ENCODE measurements at regions not wholly inside any gene's neighbourhood (a gene's known extent, or its start where the extent isn't known, plus 50 kb on each side); places are given as distances from the start of the nearest gene placed in this dataset.

GRCh38 chr18:60157810-60158209 is 214.8 kb downstream of the MC4R start:
- TF ChIP-seq EZH2phosphoT487 (IDR thresholded peaks at IDR 0.05; ENCODE audit: low read depth): no peak
- TF ChIP-seq CTCF (IDR thresholded peaks at IDR 0.05; ENCODE audit: low read depth, low read length): no peak
- no peaks in the 10 kb centered on the region for H4K20me1 ChIP-seq (ENCODE audit: insufficient read depth, low read length)

GRCh38 chr18:60153376-60153775 is 219.2 kb downstream of the MC4R start:
- Histone ChIP-seq H3K79me2 (ENCODE audit: low read length) (no peaks in the 10 kb centered on the region), H3K36me3 (replicated peaks; ENCODE audit: low read depth, low read length) (no peaks in the 10 kb centered on the region), H3K27me3 (ENCODE audit: low read depth, low read length) (no peaks in the 10 kb centered on the region), H3K9ac (ENCODE audit: low read length) (no peak overlapping the region), H3K4me1 (ENCODE audit: low read length) (no peaks in the 10 kb centered on the region), H4K20me1 (ENCODE audit: insufficient read depth, low read length) (no peaks in the 10 kb centered on the region), H3K4me3 (ENCODE audit: low read length) (no peak overlapping the region), H2AFZ (ENCODE audit: low read depth, low read length) (no peak overlapping the region), H3K27ac (ENCODE audit: low read length) (no peak overlapping the region), H3K4me2 (ENCODE audit: low read length) (no peak overlapping the region), H3K9me3 (ENCODE audit: insufficient read depth, low read length) (no peaks in the 10 kb centered on the region)
- TF ChIP-seq EZH2phosphoT487 (IDR thresholded peaks at IDR 0.05; ENCODE audit: low read depth): no peak
- no peak for TF ChIP-seq CTCF (IDR thresholded peaks at IDR 0.05; ENCODE audit: low read depth, low read length)

More at GRCh38 chr18:60157810-60158209, 214.8 kb downstream of the MC4R start:
- H3K9ac ChIP-seq (ENCODE audit: low read length): no peak overlapping the region
- H3K79me2 ChIP-seq (ENCODE audit: low read length): no peaks in the 10 kb centered on the region
- no peak overlapping the region for H2AFZ ChIP-seq (ENCODE audit: low read depth, low read length)
- H3K9me3 ChIP-seq (ENCODE audit: insufficient read depth, low read length): no peaks in the 10 kb centered on the region
- H3K4me1 ChIP-seq (ENCODE audit: low read length): peaks cover 8% of the 10 kb centered on the region
- H3K27ac ChIP-seq (ENCODE audit: low read length): no peak overlapping the region
- H3K4me2 ChIP-seq (ENCODE audit: low read length): no peak overlapping the region
- H3K27me3 ChIP-seq (ENCODE audit: low read depth, low read length): no peaks in the 10 kb centered on the region
- H3K36me3 ChIP-seq (replicated peaks; ENCODE audit: low read depth, low read length): no peaks in the 10 kb centered on the region
- H3K4me3 ChIP-seq (ENCODE audit: low read length): no peak overlapping the region

DNA sequence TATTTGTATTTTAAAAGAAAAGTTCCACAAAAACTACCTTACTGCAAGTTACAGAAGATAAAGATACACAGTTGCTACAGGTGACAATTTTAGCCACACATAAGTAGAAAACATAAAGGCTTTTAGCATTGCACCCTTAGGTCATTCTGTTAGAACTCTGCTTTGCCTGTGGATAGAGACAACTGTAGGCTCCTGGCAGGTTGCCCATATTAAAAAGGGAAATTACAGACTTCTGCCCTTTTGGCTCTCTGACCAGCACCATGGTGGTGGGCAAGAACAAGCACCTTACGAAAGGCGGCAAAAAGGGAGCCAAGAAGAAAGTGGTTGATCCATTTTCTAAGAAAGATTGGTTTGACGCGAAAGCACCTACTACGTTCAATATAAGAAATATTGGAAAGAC is 223.3 kb downstream of the MC4R start:
- H3K79me2 ChIP-seq (ENCODE audit: low read length): no peaks in the 10 kb centered on the region
- H3K36me3 ChIP-seq (replicated peaks; ENCODE audit: low read depth, low read length): no peaks in the 10 kb centered on the region
- no peak overlapping the region for H3K27ac ChIP-seq (ENCODE audit: low read length)
- H3K9me3 ChIP-seq (ENCODE audit: insufficient read depth, low read length): no peaks in the 10 kb centered on the region
- H4K20me1 ChIP-seq (ENCODE audit: insufficient read depth, low read length): no peaks in the 10 kb centered on the region
- H3K4me3 ChIP-seq (ENCODE audit: low read length): no peak overlapping the region
- no peak overlapping the region for H3K4me2 ChIP-seq (ENCODE audit: low read length)
- H3K9ac ChIP-seq (ENCODE audit: low read length): no peak overlapping the region
- H3K27me3 ChIP-seq (ENCODE audit: low read depth, low read length): no peaks in the 10 kb centered on the region
- TF ChIP-seq CTCF (IDR thresholded peaks at IDR 0.05; ENCODE audit: low read depth, low read length) (no peak), EZH2phosphoT487 (IDR thresholded peaks at IDR 0.05; ENCODE audit: low read depth) (no peak)
- H3K4me1 ChIP-seq (ENCODE audit: low read length): peaks cover 11% of the 10 kb centered on the region; the same call in 1 of the 2 replicates
- no peak overlapping the region for H2AFZ ChIP-seq (ENCODE audit: low read depth, low read length)

DNA sequence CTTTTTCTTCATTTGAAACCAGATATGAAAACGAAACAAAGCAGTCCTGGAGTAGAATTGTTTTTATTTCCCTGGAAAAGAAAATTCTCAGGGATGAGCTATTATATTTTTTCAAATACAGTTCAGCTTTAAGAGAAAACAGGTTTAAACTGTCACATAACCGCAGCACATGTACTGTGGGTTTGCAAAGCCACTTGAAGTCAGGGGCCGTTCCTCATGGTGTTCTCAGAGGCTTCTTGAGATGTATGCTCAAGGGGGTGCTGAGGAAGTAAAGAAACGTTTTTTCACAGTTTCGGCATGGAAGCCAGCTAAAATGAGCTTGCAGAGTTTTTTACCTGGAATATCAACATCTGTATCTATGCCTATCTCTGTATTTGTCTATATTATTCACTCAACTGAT is 225.3 kb downstream of the MC4R start:
- Histone ChIP-seq H3K9me3 (ENCODE audit: insufficient read depth, low read length) (no peaks in the 10 kb centered on the region), H2AFZ (ENCODE audit: low read depth, low read length) (peak overlapping the region; percentile 6; the same call in 1 of the 2 replicates), H4K20me1 (ENCODE audit: insufficient read depth, low read length) (no peaks in the 10 kb centered on the region), H3K4me2 (ENCODE audit: low read length) (peak overlapping the region; percentile 12), H3K27me3 (ENCODE audit: low read depth, low read length) (no peaks in the 10 kb centered on the region), H3K4me1 (ENCODE audit: low read length) (peaks cover 11% of the 10 kb centered on the region; the same call in 1 of the 2 replicates), H3K27ac (ENCODE audit: low read length) (no peak overlapping the region), H3K36me3 (replicated peaks; ENCODE audit: low read depth, low read length) (no peaks in the 10 kb centered on the region), H3K4me3 (ENCODE audit: low read length) (no peak overlapping the region), H3K79me2 (ENCODE audit: low read length) (no peaks in the 10 kb centered on the region), H3K9ac (ENCODE audit: low read length) (no peak overlapping the region)
- TF ChIP-seq EZH2phosphoT487 (IDR thresholded peaks at IDR 0.05; ENCODE audit: low read depth) (no peak), CTCF (IDR thresholded peaks at IDR 0.05; ENCODE audit: low read depth, low read length) (no peak)

Measured in OCI-LY3 (cell line).